Cardiac muscle cell (in vitro differentiated cells and primary cell): ENCODE measurements at regions not wholly inside any gene's neighbourhood (a gene's known extent, or its start where the extent isn't known, plus 50 kb on each side); places are given as distances from the start of the nearest gene placed in this dataset.

Experiments
- DNase-seq, 2 donors: peaks; one replicate each; pipeline versions ENCODE4 v3.0.0 to v3.0.0-alpha.2; 2010 to 2017; ENCODE audit warnings: low read depth in 1 of 2, low spot score in 1 of 2
- H3K27ac ChIP-seq: fragments of 200-600 bp; sonication (generic); 2 replicates; pipeline ENCODE4 v1.5.1; 2016
- H3K27me3 ChIP-seq: fragments of 200-600 bp; sonication (generic); 2 replicates; pipeline ENCODE4 v1.6.0; 2016; ENCODE audit warnings: control low read depth
- H3K36me3 ChIP-seq: fragments of 200-600 bp; sonication (generic); 2 replicates; pipeline ENCODE4 v1.5.1; 2016; ENCODE audit warnings: control low read depth
- H3K4me1 ChIP-seq: fragments of 200-600 bp; sonication (generic); 2 replicates; pipeline ENCODE4 v1.8.1; 2017; ENCODE audit warnings: low read depth, mild to moderate bottlenecking, mixed run types
- H3K4me3 ChIP-seq: fragments of 200-600 bp; sonication (generic); 2 replicates; pipeline ENCODE4 v1.5.1; 2016; ENCODE audit warnings: mild to moderate bottlenecking
- H3K9me3 ChIP-seq: fragments of 200-600 bp; sonication (generic); 2 replicates; pipeline ENCODE4 v1.5.1; 2017; ENCODE audit warnings: low read depth, mild to moderate bottlenecking, control low read depth
- CTCF ChIP-seq: IDR thresholded peaks from 2 replicates; pipeline ENCODE4 v1.5.1; 2012; ENCODE audit warnings: low read depth, mild to moderate bottlenecking, low read length

GRCh38 chr5:88666761-88667495 lies 216.1 kb downstream of the MEF2C start:
- Histone ChIP-seq H3K4me3 (no peak overlapping the region), H3K9me3 (no peaks in the 10 kb centered on the region), H3K27me3 (peaks cover 100% of the 10 kb centered on the region), H3K36me3 (no peaks in the 10 kb centered on the region), H3K4me1 (no peaks in the 10 kb centered on the region), H3K27ac (no peak overlapping the region)
- no peak for DNase-seq
- TF ChIP-seq CTCF: no peak

GRCh38 chr5:88665750-88666215 lies 217.2 kb downstream of the MEF2C start:
- DNase-seq: no peak
- Histone ChIP-seq H3K36me3 (no peaks in the 10 kb centered on the region), H3K27me3 (peaks cover 96% of the 10 kb centered on the region), H3K9me3 (no peaks in the 10 kb centered on the region), H3K27ac (no peak overlapping the region), H3K4me1 (peaks cover 3% of the 10 kb centered on the region), H3K4me3 (no peak overlapping the region)
- no peak for TF ChIP-seq CTCF

GRCh38 chr5:88664645-88665044 lies 218.3 kb downstream of the MEF2C start:
- no peak overlapping the region for H3K4me3 ChIP-seq
- H3K27me3 ChIP-seq: peaks cover 96% of the 10 kb centered on the region
- H3K27ac ChIP-seq: no peak overlapping the region
- H3K9me3 ChIP-seq: no peaks in the 10 kb centered on the region
- peaks cover 3% of the 10 kb centered on the region for H3K4me1 ChIP-seq
- no peaks in the 10 kb centered on the region for H3K36me3 ChIP-seq
- TF ChIP-seq CTCF: no peak
- no peak for DNase-seq

- Histone ChIP-seq H3K36me3 (no peaks in the 10 kb centered on the region), H3K9me3 (no peaks in the 10 kb centered on the region), H3K27ac (no peak overlapping the region), H3K27me3 (peaks cover 96% of the 10 kb centered on the region), H3K4me1 (peaks cover 3% of the 10 kb centered on the region), H3K4me3 (no peak overlapping the region)
- no peak for TF ChIP-seq CTCF
- no peak for DNase-seq
These were observed 219.2 kb downstream of the MEF2C start for GRCh38 chr5:88663793-88664216.

- Histone ChIP-seq H3K36me3 (no peaks in the 10 kb centered on the region), H3K4me3 (no peak overlapping the region), H3K27ac (no peak overlapping the region), H3K9me3 (no peaks in the 10 kb centered on the region), H3K27me3 (peaks cover 96% of the 10 kb centered on the region), H3K4me1 (peaks cover 3% of the 10 kb centered on the region)
- TF ChIP-seq CTCF: no peak
- DNase-seq: no peak
These were observed 220.1 kb downstream of the MEF2C start for GRCh38 chr5:88662846-88663245.
